Neural cell (in vitro differentiated cells): ENCODE measurements at regions not wholly inside any gene's neighbourhood (a gene's known extent, or its start where the extent isn't known, plus 50 kb on each side); places are given as distances from the start of the nearest gene placed in this dataset.

Experiments
- H2AFZ ChIP-seq: fragments of 200-600, 300-800 bp; sonication (generic), shearing (Covaris generic); 2 replicates; pipeline ENCODE4 v1.6.0; 2014; ENCODE audit warnings: low read depth, mild to moderate bottlenecking, antibody characterized with exemption, low read length, moderate library complexity
- H3F3A ChIP-seq: fragments of 200-600 bp; shearing (Covaris generic); 2 replicates; pipeline ENCODE4 v1.6.1; 2016; ENCODE audit warnings: mild to moderate bottlenecking, moderate library complexity, mixed read lengths, antibody characterized with exemption, low read length; ENCODE audit not compliant: insufficient read depth, poor library complexity, severe bottlenecking
- H3K27ac ChIP-seq: fragments of 200-600, 300-800 bp; sonication (generic), shearing (Covaris generic); 2 replicates; pipeline ENCODE4 v1.5.1; 2014; ENCODE audit warnings: mild to moderate bottlenecking, low read length, moderate library complexity
- H3K27me3 ChIP-seq: fragments of 300-800, 200-600 bp; sonication (generic), shearing (Covaris generic); 2 replicates; pipeline ENCODE4 v1.6.0; 2014; ENCODE audit warnings: mild to moderate bottlenecking, low read depth, low read length, moderate library complexity; ENCODE audit not compliant: insufficient read depth
- H3K36me3 ChIP-seq: fragments of 300-800, 200-600 bp; sonication (generic), shearing (Covaris generic); 2 replicates; pipeline ENCODE4 v1.5.1; 2014; ENCODE audit warnings: mild to moderate bottlenecking, antibody characterized with exemption, low read length, moderate library complexity; ENCODE audit not compliant: insufficient read depth
- H3K4me2 ChIP-seq: fragments of 300-800, 200-600 bp; sonication (generic), shearing (Covaris generic); 2 replicates; pipeline ENCODE4 v1.6.0; 2014; ENCODE audit warnings: mild to moderate bottlenecking, low read length
- H3K4me3 ChIP-seq: fragments of 300-800, 200-600 bp; sonication (generic), shearing (Covaris generic); 2 replicates; pipeline ENCODE4 v1.5.1; 2014; ENCODE audit warnings: mild to moderate bottlenecking, low read length, moderate library complexity
- H3K79me2 ChIP-seq: fragments of 200-600 bp; shearing (Covaris generic); replicated peaks from 2 replicates; pipeline ENCODE4 v1.6.0; 2014; ENCODE audit warnings: mild to moderate bottlenecking, low read length, moderate library complexity; ENCODE audit not compliant: insufficient read depth
- H3K9ac ChIP-seq: fragments of 300-800, 200-600 bp; sonication (generic), shearing (Covaris generic); 2 replicates; pipeline ENCODE4 v1.6.1; 2016; ENCODE audit warnings: mild to moderate bottlenecking, low read length, mixed read lengths
- H3K9me2 ChIP-seq: fragments of 200-600 bp; shearing (Covaris generic); 2 replicates; pipeline ENCODE4 v1.6.1; 2016; ENCODE audit warnings: mild to moderate bottlenecking, low read length, mixed read lengths; ENCODE audit not compliant: insufficient read depth
- H3K9me3 ChIP-seq: fragments of 200-600, 300-800 bp; sonication (generic), shearing (Covaris generic); 2 replicates; pipeline ENCODE4 v1.6.1; 2016; ENCODE audit warnings: mild to moderate bottlenecking, mixed run types, low read length, moderate library complexity, mixed read lengths
- H4K20me1 ChIP-seq: fragments of 200-600 bp; shearing (Covaris generic); 2 replicates; pipeline ENCODE4 v1.6.1; 2016; ENCODE audit warnings: mild to moderate bottlenecking, mixed run types; ENCODE audit not compliant: insufficient read depth
- CTCF ChIP-seq: fragments of 450-650 bp; IDR thresholded peaks from 2 replicates; pipeline ENCODE4 v1.5.1; 2014; ENCODE audit warnings: antibody characterized with exemption, mild to moderate bottlenecking, moderate library complexity; ENCODE audit not compliant: poor library complexity, severe bottlenecking
- EP300 ChIP-seq: fragments of 450-650 bp; conservative IDR thresholded peaks from 2 replicates; pipeline ENCODE4 v1.6.1; 2014; ENCODE audit warnings: antibody characterized with exemption, mild to moderate bottlenecking, moderate library complexity; ENCODE audit not compliant: poor library complexity, severe bottlenecking
- EZH2 ChIP-seq: fragments of 200-600, 300-800 bp; shearing (Covaris generic), sonication (generic); IDR thresholded peaks from 2 replicates; pipeline ENCODE4 v1.6.1; 2014; ENCODE audit warnings: antibody characterized with exemption, low read length, borderline replicate concordance, mild to moderate bottlenecking; ENCODE audit not compliant: insufficient read depth, poor library complexity, severe bottlenecking
- MXI1 ChIP-seq: fragments of 450-650 bp; conservative IDR thresholded peaks from 2 replicates; pipeline ENCODE4 v1.6.1; 2014; ENCODE audit warnings: antibody characterized with exemption, mild to moderate bottlenecking; ENCODE audit not compliant: poor library complexity, severe bottlenecking
- POLR2AphosphoS5 ChIP-seq: IDR thresholded peaks from 2 replicates; pipeline ENCODE4 v1.6.1; 2012
- RAD21 ChIP-seq: fragments of 450-650 bp; conservative IDR thresholded peaks from 2 replicates; pipeline ENCODE4 v1.6.1; 2014; ENCODE audit warnings: antibody characterized with exemption, mild to moderate bottlenecking, moderate library complexity
- REST ChIP-seq: IDR thresholded peaks from 2 replicates; pipeline ENCODE4 v1.6.1; 2012; ENCODE audit warnings: borderline replicate concordance
- SMC3 ChIP-seq: fragments of 450-650 bp; conservative IDR thresholded peaks from 2 replicates; pipeline ENCODE4 v1.6.1; 2014; ENCODE audit warnings: antibody characterized with exemption, mild to moderate bottlenecking, moderate library complexity; ENCODE audit not compliant: poor library complexity
- TAF1 ChIP-seq: IDR thresholded peaks from 2 replicates; pipeline ENCODE4 v1.6.1; 2012; ENCODE audit warnings: low read depth

GRCh38 chr5:124626053-124626452, 120.4 kb downstream of the ZNF608 start:
- Histone ChIP-seq H3K9me3 (no peaks in the 10 kb centered on the region), H3K27me3 (no peaks in the 10 kb centered on the region), H2AFZ (no peak overlapping the region), H3K4me2 (no peak overlapping the region), H3K79me2 (no peaks in the 10 kb centered on the region), H3K9ac (no peak overlapping the region), H4K20me1 (no peaks in the 10 kb centered on the region), H3F3A (no peaks in the 10 kb centered on the region), H3K4me3 (no peak overlapping the region), H3K36me3 (no peaks in the 10 kb centered on the region), H3K27ac (no peak overlapping the region), H3K9me2 (no peaks in the 10 kb centered on the region)
- TF ChIP-seq POLR2AphosphoS5 (no peak), REST (no peak), EP300 (no peak), RAD21 (no peak), TAF1 (no peak), EZH2 (no peak), CTCF (no peak), MXI1 (no peak), SMC3 (no peak)

- TF ChIP-seq CTCF, result no peak
Measured at GRCh38 chr5:124623265-124623664, 123.2 kb downstream of the ZNF608 start.

More at GRCh38 chr5:124623265-124623664, 123.2 kb downstream of the ZNF608 start:
- Histone ChIP-seq H3F3A (no peaks in the 10 kb centered on the region), H2AFZ (no peak overlapping the region), H3K36me3 (no peaks in the 10 kb centered on the region), H4K20me1 (no peaks in the 10 kb centered on the region), H3K79me2 (no peaks in the 10 kb centered on the region), H3K4me3 (no peak overlapping the region), H3K27ac (no peak overlapping the region), H3K9ac (no peak overlapping the region), H3K9me3 (no peaks in the 10 kb centered on the region), H3K4me2 (no peak overlapping the region), H3K27me3 (no peaks in the 10 kb centered on the region), H3K9me2 (no peaks in the 10 kb centered on the region)
